ENCODE measurements at regions not wholly inside any gene's neighbourhood (a gene's known extent, or its start where the extent isn't known, plus 50 kb on each side); places are given as distances from the start of the nearest gene placed in this dataset.

GRCh38 chr3:110101361-110101760 is 764.0 kb upstream of the DPPA4 start:
- DNase-seq (ENCODE audit: low spot score): no peak

DNA sequence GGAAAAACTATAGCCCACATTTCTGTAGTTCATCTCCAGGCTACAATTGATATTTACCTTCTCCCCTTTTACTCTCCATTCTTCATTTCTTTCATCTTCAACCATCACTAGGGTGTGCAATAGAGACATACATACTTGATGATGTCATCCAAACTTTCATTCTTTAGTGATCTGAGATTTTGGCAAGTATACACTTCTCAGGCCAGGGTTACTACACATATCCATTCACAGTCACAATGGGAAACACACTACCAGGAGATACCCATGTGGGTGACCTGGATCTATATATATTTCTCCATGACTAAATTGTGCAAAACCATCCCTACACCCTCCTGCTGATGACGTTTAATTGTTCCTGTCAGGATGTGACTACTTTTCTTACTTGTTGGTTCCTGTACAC is 769.5 kb upstream of the DPPA4 start:
- DNase-seq (ENCODE audit: low spot score): no peak

GRCh38 chr3:110123946-110124345 is 786.6 kb upstream of the DPPA4 start:
- DNase-seq (ENCODE audit: low spot score): no peak

GRCh38 chr3:110126065-110126464 is 788.7 kb upstream of the DPPA4 start:
- no peak for DNase-seq (ENCODE audit: low spot score)

GRCh38 chr3:110133971-110134370 is 796.6 kb upstream of the DPPA4 start:
- no peak for DNase-seq (ENCODE audit: low spot score)

- DNase-seq (ENCODE audit: low spot score): no peak
These were observed 801.7 kb upstream of the DPPA4 start for GRCh38 chr3:110139048-110139447.

DNA sequence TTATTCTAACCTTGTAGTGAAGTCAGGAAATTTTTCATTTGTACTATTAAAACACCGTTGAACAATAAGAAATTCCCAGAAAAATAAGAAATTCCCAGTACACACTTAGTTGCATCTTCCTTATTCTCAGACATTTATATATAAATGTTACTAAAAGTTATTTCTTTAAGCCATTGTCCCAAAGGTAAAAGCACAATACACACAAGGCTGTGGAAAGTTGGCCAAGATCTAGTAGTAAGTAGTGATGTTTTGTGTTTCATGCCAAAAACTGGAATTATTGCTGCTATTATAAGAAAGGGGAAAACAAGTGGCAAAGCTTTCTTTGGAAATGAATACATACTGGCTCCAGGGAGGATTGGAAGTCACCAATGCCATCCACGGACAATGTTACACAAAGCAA is 802.5 kb upstream of the DPPA4 start:
- DNase-seq (ENCODE audit: low spot score): no peak

GRCh38 chr3:110149763-110150162 is 812.4 kb upstream of the DPPA4 start:
- no peak for DNase-seq (ENCODE audit: low spot score)

- no peak for DNase-seq (ENCODE audit: low spot score)
These were observed 819.9 kb upstream of the DPPA4 start for GRCh38 chr3:110157221-110157620.

GRCh38 chr3:110164632-110165369 is 827.5 kb upstream of the DPPA4 start:
- DNase-seq (ENCODE audit: low spot score): no peak

DNA sequence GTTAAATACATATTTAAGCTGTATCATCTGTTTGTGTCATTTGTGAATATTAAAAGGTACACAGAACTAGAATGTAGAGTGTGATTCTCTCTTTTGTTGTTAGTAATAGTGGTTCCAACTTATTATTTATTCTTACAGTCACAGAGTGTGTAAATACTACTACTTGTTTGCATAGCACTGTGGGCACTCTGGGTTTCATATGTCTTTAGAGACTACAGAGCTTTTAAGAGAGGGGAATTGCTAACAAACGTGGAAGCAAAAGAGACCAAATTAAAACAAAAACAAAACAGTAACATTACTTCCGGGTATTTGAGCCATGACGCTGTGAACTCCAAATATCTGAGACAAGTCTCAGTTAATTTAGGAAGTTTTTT is 828.0 kb upstream of the DPPA4 start:
- DNase-seq (ENCODE audit: low spot score): no peak

- DNase-seq (ENCODE audit: low spot score): no peak
These were observed 828.4 kb upstream of the DPPA4 start for GRCh38 chr3:110165753-110166152.

GRCh38 chr3:110166791-110167190 is 829.4 kb upstream of the DPPA4 start:
- no peak for DNase-seq (ENCODE audit: low spot score)

GRCh38 chr3:110174908-110175307 is 837.6 kb upstream of the DPPA4 start:
- DNase-seq (ENCODE audit: low spot score): no peak

- DNase-seq (ENCODE audit: low spot score): no peak
These were observed 841.6 kb upstream of the DPPA4 start for GRCh38 chr3:110178965-110179364.

DNA sequence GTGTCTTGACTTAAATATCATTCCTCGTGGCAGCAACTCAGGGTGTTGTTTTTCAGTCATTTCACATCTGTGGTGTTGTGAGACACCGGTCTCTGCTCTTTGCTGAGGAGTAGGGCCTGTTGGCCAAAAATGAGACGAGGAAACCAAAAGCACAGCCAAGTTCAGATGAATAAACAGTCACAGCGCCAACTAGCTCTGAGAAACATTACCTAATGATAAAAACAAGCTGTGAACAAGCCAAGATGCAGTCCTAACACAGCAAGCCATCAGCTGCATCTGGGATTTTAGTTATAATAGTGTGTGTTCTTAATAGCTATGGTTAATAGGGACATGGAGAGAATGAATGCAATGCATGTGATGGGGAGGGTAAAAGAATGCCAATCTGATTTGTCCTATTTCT is 843.4 kb upstream of the DPPA4 start:
- DNase-seq (ENCODE audit: low spot score): no peak

- DNase-seq (ENCODE audit: low spot score): no peak
These were observed 843.9 kb upstream of the DPPA4 start for GRCh38 chr3:110181226-110181625.

DNA sequence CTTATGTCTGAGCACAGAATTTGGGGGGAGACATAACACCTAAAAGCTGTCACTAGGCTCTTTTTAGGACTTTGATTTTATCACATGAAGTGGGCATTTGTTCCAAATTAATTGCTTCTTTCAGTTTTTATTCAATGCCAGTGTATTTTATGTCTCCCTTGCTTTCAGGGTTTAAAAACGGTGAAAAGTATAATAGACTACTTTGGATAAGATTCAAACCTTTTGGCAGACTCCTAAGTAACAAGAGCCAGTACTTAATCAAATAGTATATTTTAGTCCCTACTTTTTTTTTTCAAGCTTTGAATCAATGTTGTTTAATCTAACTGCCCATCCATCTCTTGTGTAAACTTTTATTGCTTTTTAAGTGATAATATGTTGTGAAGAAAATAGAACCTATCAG is 847.2 kb upstream of the DPPA4 start:
- no peak for DNase-seq (ENCODE audit: low spot score)

DNA sequence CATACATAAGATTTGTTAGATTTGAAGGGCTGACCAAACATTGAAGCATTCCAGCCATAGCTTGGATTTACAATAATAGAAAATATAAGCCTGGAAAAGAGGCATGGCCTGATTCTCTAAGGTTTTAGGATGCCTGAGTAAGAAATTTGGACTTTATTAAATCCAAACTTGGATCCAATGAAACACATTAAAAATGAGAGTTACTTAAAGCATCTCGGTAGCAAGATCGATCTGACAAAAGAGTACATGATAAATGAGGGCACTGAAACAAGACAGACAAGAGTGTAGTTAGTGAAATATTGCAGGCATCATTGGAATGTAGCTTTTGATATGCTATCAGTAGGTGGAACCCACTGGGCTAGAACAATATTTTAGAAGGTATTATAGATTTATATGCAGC is 855.7 kb upstream of the DPPA4 start:
- no peak for DNase-seq (ENCODE audit: low spot score)

GRCh38 chr3:110198717-110199587 is 861.6 kb upstream of the DPPA4 start:
- no peak for DNase-seq (ENCODE audit: low spot score)

DNA sequence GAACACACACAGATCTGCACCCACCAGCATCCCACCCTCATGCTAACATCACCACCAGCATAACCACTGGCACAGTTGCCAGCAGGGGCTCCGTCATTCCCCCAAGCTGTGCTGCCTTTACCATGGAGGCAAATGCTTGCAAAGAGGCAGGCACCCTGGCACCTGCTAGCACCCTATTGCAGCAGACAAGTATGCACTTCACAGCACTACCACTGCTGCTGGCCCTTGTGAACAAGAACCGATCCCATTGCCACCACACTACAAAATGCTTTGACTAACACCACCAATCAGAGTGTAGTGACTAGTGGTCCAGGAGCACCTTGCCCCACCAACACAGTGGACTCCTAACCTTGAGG is 862.2 kb upstream of the DPPA4 start:
- DNase-seq (ENCODE audit: low spot score): no peak

- no peak for DNase-seq (ENCODE audit: low spot score)
These were observed 861.4 kb upstream of the NECTIN3 start for GRCh38 chr3:110210086-110210660.

- DNase-seq (ENCODE audit: low spot score): no peak
These were observed 845.0 kb upstream of the NECTIN3 start for GRCh38 chr3:110226645-110227044.

Data from D341Med (cell line).